ENCODE measurements at regions not wholly inside any gene's neighbourhood (a gene's known extent, or its start where the extent isn't known, plus 50 kb on each side); places are given as distances from the start of the nearest gene placed in this dataset.

GRCh38 chr16:87032554-87032953 lies 284.6 kb downstream of the C16orf95 start:
- no peak for TF ChIP-seq CTCF (IDR thresholded peaks at IDR 0.05; ENCODE audit: low read length)
- TF ChIP-seq EZH2 (optimal IDR thresholded peaks at IDR 0.05; ENCODE audit: low read depth, low read length) = no peak
